ENCODE measurements at regions not wholly inside any gene's neighbourhood (a gene's known extent, or its start where the extent isn't known, plus 50 kb on each side); places are given as distances from the start of the nearest gene placed in this dataset.

DNA sequence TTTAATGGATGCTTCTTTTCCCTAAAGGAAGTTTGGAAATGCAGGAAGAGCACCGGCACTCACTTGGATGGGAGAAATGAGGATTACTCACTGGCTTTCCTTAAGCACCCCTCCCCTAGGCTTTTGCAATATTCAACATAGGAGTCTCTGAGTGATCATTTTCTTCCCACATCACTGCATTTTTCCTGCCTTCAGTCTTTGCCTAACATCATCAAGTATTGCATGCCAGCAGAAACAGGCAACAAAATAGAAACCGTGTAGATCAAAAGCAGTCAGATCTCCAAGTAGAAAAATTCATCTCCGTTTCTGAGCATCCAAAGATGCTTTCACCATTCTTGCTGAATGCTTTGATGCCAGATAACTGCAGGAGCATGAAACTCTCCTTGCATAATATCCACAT, 119.9 kb downstream of the ADCYAP1R1 start:
- no peak for DNase-seq

DNA sequence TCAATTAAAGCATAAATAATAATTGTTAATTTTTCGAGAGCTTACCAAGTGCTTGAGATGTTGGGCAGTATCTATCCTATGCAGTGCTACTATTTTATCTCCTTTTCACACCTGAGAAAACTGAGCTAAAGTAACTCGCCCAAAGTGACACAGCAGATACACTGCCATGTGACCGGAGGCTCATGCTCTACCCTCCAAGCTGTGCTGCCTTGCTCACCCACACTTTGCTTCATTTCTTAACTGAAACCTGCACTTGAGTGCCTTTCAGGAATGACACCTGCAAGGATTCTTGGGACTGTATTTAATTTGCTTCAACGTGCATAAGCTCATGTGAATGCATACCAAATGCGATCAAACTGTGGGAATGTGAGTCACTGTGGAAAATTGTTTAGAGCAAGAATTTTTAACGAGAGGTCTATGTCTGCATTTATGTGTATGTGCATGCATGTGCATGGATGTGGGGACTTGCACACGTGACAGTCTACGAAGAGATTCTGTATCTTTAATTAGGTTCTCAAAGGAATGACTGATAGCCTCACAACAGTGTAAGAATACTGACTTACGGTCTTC, 119.2 kb downstream of the ADCYAP1R1 start:
- no peak for DNase-seq

Measured in fibroblast of skin of right quadriceps (primary cell).